K562 (cell line): ENCODE measurements at regions not wholly inside any gene's neighbourhood (a gene's known extent, or its start where the extent isn't known, plus 50 kb on each side); places are given as distances from the start of the nearest gene placed in this dataset.
"Not testable (repeated sequence)": the region's sequence is repeated elsewhere in the genome, so short reads cannot be mapped to it uniquely, and the experiment has no call there.

Experiments used
- ATAC-seq: fragments of 200-7000 bp; cut with Tn5 transposase; 3 replicates; pipeline ENCODE4 v1.9.1; 2020; ENCODE audit warnings: moderate library complexity
- BruUV-seq: library from RNA; stranded (reverse); fragments of 400-500 nt; replicated peaks from 2 replicates; lab custom pipeline; 2021; lab: Mats Ljungman, UMichigan
- CTCF ChIA-PET: fragments of 300-600 bp; formaldehyde crosslinking; extraction: SDS; loops from one replicate; lab custom pipeline; 2021; ENCODE audit warnings: low intra/inter-chr PET ratio; lab: Yijun Ruan, JAX
- POLR2A ChIA-PET: fragments of 300-600, 350-650 bp; sonication (Branson Sonifier 250); formaldehyde crosslinking; extraction: SDS; loops from one replicate; lab custom pipeline; 2021; ENCODE audit warnings: antibody characterized with exemption, inconsistent platforms; lab: Yijun Ruan, JAX
- DNase-seq, 4 experiments: peaks; one replicate each; pipeline versions ENCODE4 v3.0.0 to v3.0.0-alpha.2; 2011 to 2018; ENCODE audit warnings: low spot score in 3 of 4, mixed read lengths in 3 of 4; ENCODE audit errors: extremely low read depth in 1 of 4
- FAIRE-seq: peaks from 2 replicates; lab custom pipeline; 2011; peaks lifted over from hg19 to GRCh38; lab: Jason Lieb, UNC
- H2AFZ ChIP-seq: 2 replicates; pipeline ENCODE4 v1.6.0; 2011; ENCODE audit warnings: low read depth, low read length, control low read depth, inconsistent platforms
- H3K27ac ChIP-seq: fragments of 200-600 bp; 3 replicates; pipeline ENCODE4 v1.8.0; 2011; ENCODE audit warnings: low read depth, mild to moderate bottlenecking, control low read depth, inconsistent platforms, low read length, moderate library complexity, mixed read lengths; ENCODE audit errors: extremely low read depth
- H3K27me3 ChIP-seq, 2 experiments: fragments of 300-600 bp in 1 of 2; 2 replicates in 1 of 2; 3 replicates in 1 of 2; pipeline versions ENCODE4 v1.6.0 to v1.8.0; 2011; ENCODE audit warnings: inconsistent platforms in 2 of 2, low read length in 2 of 2, mild to moderate bottlenecking in 1 of 2, mixed read lengths in 1 of 2, moderate library complexity in 1 of 2; ENCODE audit not compliant: control insufficient read depth in 2 of 2, insufficient read depth in 2 of 2
- H3K36me3 ChIP-seq: fragments of 300-600 bp; 3 replicates; pipeline ENCODE4 v1.8.0; 2011; ENCODE audit warnings: mild to moderate bottlenecking, low read length, inconsistent platforms; ENCODE audit not compliant: control insufficient read depth, insufficient read depth
- H3K4me1 ChIP-seq, 2 experiments: fragments of 200-600 bp in 1 of 2; replicated peaks in 1 of 2; 2 replicates in 1 of 2; 3 replicates in 1 of 2; pipeline versions ENCODE4 v1.5.1 to v1.8.0; 2011; ENCODE audit warnings: inconsistent platforms in 2 of 2, low read length in 2 of 2, mild to moderate bottlenecking in 1 of 2, mixed read lengths in 1 of 2, moderate library complexity in 1 of 2; ENCODE audit not compliant: control insufficient read depth in 2 of 2, insufficient read depth in 2 of 2
- H3K4me2 ChIP-seq: 2 replicates; pipeline ENCODE4 v1.6.1; 2011; ENCODE audit warnings: low read length, control low read depth, inconsistent platforms, mixed read lengths; ENCODE audit not compliant: insufficient read depth
- H3K4me3 ChIP-seq: fragments of 200-600 bp; sonication (generic), shearing (Covaris generic); 2 replicates; pipeline ENCODE4 v1.5.1; 2016; ENCODE audit warnings: control low read depth, inconsistent platforms
- H3K79me2 ChIP-seq: fragments of 200-600 bp; 3 replicates; pipeline ENCODE4 v1.8.0; 2011; ENCODE audit warnings: low read length, inconsistent platforms; ENCODE audit not compliant: control insufficient read depth, insufficient read depth
- H3K9ac ChIP-seq, 2 experiments: 2 replicates each; pipeline versions ENCODE4 v1.6.0 to v1.6.1; 2011; ENCODE audit warnings: low read depth in 2 of 2, low read length in 2 of 2, control low read depth in 1 of 2, inconsistent platforms in 1 of 2, mild to moderate bottlenecking in 1 of 2, mixed read lengths in 1 of 2; ENCODE audit not compliant: insufficient read depth in 1 of 2
- H3K9me1 ChIP-seq: one replicate; pipeline ENCODE4 v1.6.0; 2011; ENCODE audit warnings: inconsistent platforms, mild to moderate bottlenecking, low read length, moderate library complexity; ENCODE audit not compliant: control insufficient read depth, insufficient read depth
- H3K9me3 ChIP-seq: replicated peaks from 2 replicates; pipeline ENCODE4 v1.5.1; 2011; ENCODE audit warnings: low read depth, low read length, inconsistent platforms; ENCODE audit not compliant: control insufficient read depth, insufficient read depth
- H4K20me1 ChIP-seq: replicated peaks from 2 replicates; pipeline ENCODE4 v1.6.1; 2011; ENCODE audit warnings: low read length, inconsistent platforms, mixed read lengths; ENCODE audit not compliant: control insufficient read depth, insufficient read depth
- ETS2 ChIP-seq: IDR thresholded peaks from 2 replicates; pipeline ENCODE4 v1.6.1; 2016; ENCODE audit warnings: borderline replicate concordance, missing genetic modification characterization, mild to moderate bottlenecking, moderate library complexity, missing compliant biosample characterization; ENCODE audit not compliant: poor library complexity, severe bottlenecking
- PATZ1 ChIP-seq: fragments of 250-450 bp; sonication (Bioruptor Pico); IDR thresholded peaks from 2 replicates; pipeline ENCODE4 v1.5.0; 2020; ENCODE audit warnings: mild to moderate bottlenecking, borderline replicate concordance
- POLR3G ChIP-seq: IDR thresholded peaks from 2 replicates; pipeline ENCODE4 v1.6.1; 2011; ENCODE audit not compliant: insufficient read length, insufficient replicate concordance; ENCODE audit errors: extremely low read depth
- ZBTB26 ChIP-seq: fragments of 450-650 bp; formaldehyde crosslinking; IDR thresholded peaks from 2 replicates; pipeline ENCODE4 v1.4.0; 2022; ENCODE audit warnings: missing genetic modification characterization
- WGBS: fragments of 100-300 bp; shearing (Covaris generic); methylation state at CpG from one replicate; pipeline ENCODE4 v1.1.6; 2016; ENCODE audit warnings: low coverage, mixed read lengths; ENCODE audit not compliant: insufficient coverage; ENCODE audit errors: missing lambda C conversion rate; 5-methylcytosine and 5-hydroxymethylcytosine counted together
- in situ Hi-C: fragments of 300-500 bp; cut with MboI; formaldehyde crosslinking; loops from 4 replicates; pipeline ENCODE4 v1.15.0; 2018; ENCODE audit warnings: inconsistent platforms, mixed read lengths
- intact Hi-C: fragments of 100-400 bp; cut with micrococcal nuclease; formaldehyde crosslinking; loops from 2 replicates; pipeline ENCODE4 v1.14.2; 2022

DNA sequence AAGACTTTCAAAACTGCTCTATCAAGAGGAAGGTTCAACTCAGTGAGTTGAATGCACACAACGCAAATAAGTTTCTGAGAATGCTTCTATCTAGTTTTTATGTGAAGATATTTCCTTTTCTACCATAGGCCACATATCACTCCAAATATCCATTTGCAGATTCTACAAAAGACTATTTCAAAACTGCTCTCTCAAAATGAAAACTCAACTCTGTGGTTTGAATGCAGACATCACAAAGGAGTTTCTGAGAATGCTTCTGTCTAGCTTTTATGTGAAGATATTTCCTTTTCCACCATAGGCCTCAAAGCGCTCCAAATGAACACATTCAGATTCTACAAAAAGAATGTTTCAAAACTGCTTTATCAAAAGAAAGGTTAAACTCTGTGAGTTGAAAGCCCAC lies 1093.1 kb upstream of the DEFB115 start:
- H3K4me1 ChIP-seq, H2AFZ ChIP-seq, H3K9me1 ChIP-seq, FAIRE-seq, H3K36me3 ChIP-seq, H3K4me2 ChIP-seq, intact Hi-C loops, BruUV-seq, H3K4me3 ChIP-seq, H3K9ac ChIP-seq, H3K79me2 ChIP-seq, in situ Hi-C loops, DNase-seq, H4K20me1 ChIP-seq, H3K9me3 ChIP-seq, H3K27me3 ChIP-seq, H3K27ac ChIP-seq, ATAC-seq, POLR2A ChIA-PET, CTCF ChIA-PET: not testable (repeated sequence)
- WGBS, result no CpG with 5 or more reads among the region's 2 CpGs

- no peak for FAIRE-seq
- no TSS peak for BruUV-seq
- no peaks in the 10 kb centered on the region for H3K27me3 ChIP-seq
- TF ChIP-seq ETS2 (tag) (no peak), ZBTB26 (CRISPR knock-in tag) (no peak), POLR3G (no peak), PATZ1 (CRISPR knock-in tag) (no peak)
- no peaks in the 10 kb centered on the region for H3K79me2 ChIP-seq
- no peak overlapping the region for H3K27ac ChIP-seq
- no peaks in the 10 kb centered on the region for H4K20me1 ChIP-seq
- no CpG with 5 or more reads among the region's 22 CpGs for WGBS
- ChIA-PET POLR2A (no interaction called here), CTCF (no interaction called here)
- H3K4me2 ChIP-seq, result no peak overlapping the region
- H2AFZ ChIP-seq, result no peak overlapping the region
- no peak overlapping the region for H3K4me3 ChIP-seq
- ATAC-seq, result no peak
- H3K9me3 ChIP-seq, result no peaks in the 10 kb centered on the region
- in situ Hi-C loops, result no loop called here
- no peaks in the 10 kb centered on the region for H3K9me1 ChIP-seq
- intact Hi-C loops, result no loop called here
- no peak for DNase-seq
- no peak overlapping the region for H3K9ac ChIP-seq
- H3K36me3 ChIP-seq, result no peaks in the 10 kb centered on the region
- H3K4me1 ChIP-seq, result no peaks in the 10 kb centered on the region; a peak in 1 of 5 replicates
Measured at GRCh38 chr20:30167540-30167939, 1089.9 kb upstream of the DEFB115 start.
